MG63 (cell line): ENCODE measurements at regions not wholly inside any gene's neighbourhood (a gene's known extent, or its start where the extent isn't known, plus 50 kb on each side); places are given as distances from the start of the nearest gene placed in this dataset.
A peak's percentile ranks its signal among the peaks of the same experiment; 100 is the strongest.

Experiments used
- DNase-seq: peaks from one replicate; pipeline ENCODE4 v3.0.0-alpha.2; 2020
- H3K27me3 ChIP-seq: fragments of 250-450 bp; sonication (Bioruptor Pico); 2 replicates; pipeline ENCODE4 v1.5.1; 2020; ENCODE audit warnings: mild to moderate bottlenecking, moderate library complexity
- H3K36me3 ChIP-seq: fragments of 250-450 bp; sonication (Bioruptor Pico); 2 replicates; pipeline ENCODE4 v1.5.1; 2020; ENCODE audit warnings: mild to moderate bottlenecking, moderate library complexity
- H3K4me3 ChIP-seq: fragments of 250-450 bp; sonication (Bioruptor Pico); 2 replicates; pipeline ENCODE4 v1.5.1; 2020; ENCODE audit warnings: mild to moderate bottlenecking, moderate library complexity
- H3K9me3 ChIP-seq: fragments of 250-450 bp; sonication (Bioruptor Pico); 2 replicates; pipeline ENCODE4 v1.5.1; 2020; ENCODE audit warnings: mild to moderate bottlenecking, moderate library complexity

GRCh38 chr17:73949903-73950592 lies 253.4 kb upstream of the RPL38 start:
- H3K4me3 ChIP-seq, result no peak overlapping the region
- H3K9me3 ChIP-seq, result no peaks in the 10 kb centered on the region
- DNase-seq, result no peak

GRCh38 chr17:73950593-73950914 lies 252.9 kb upstream of the RPL38 start:
- Histone ChIP-seq H3K36me3 (no peaks in the 10 kb centered on the region), H3K4me3 (no peak overlapping the region), H3K9me3 (no peaks in the 10 kb centered on the region), H3K27me3 (no peaks in the 10 kb centered on the region; the same call in 1 of the 2 replicates)
- DNase-seq, result no peak

More at GRCh38 chr17:73949903-73950592, 253.4 kb upstream of the RPL38 start:
- H3K36me3 ChIP-seq, result no peaks in the 10 kb centered on the region
- H3K27me3 ChIP-seq, result no peaks in the 10 kb centered on the region; the same call in 1 of the 2 replicates

GRCh38 chr17:73952082-73952479 lies 251.4 kb upstream of the RPL38 start:
- Histone ChIP-seq H3K9me3 (no peaks in the 10 kb centered on the region), H3K36me3 (no peaks in the 10 kb centered on the region), H3K4me3 (no peak overlapping the region), H3K27me3 (no peaks in the 10 kb centered on the region; the same call in 1 of the 2 replicates)
- DNase-seq, result no peak

- peak overlapping the region; percentile 11; the same call in 1 of the 2 replicates for H3K4me3 ChIP-seq
- no peaks in the 10 kb centered on the region for H3K36me3 ChIP-seq
- no peaks in the 10 kb centered on the region; the same call in 1 of the 2 replicates for H3K27me3 ChIP-seq
- DNase-seq, result peak; percentile 57
- H3K9me3 ChIP-seq, result no peaks in the 10 kb centered on the region
Observed at GRCh38 chr17:73952480-73953205, 250.8 kb upstream of the RPL38 start.

GRCh38 chr17:73953206-73954033 lies 250.1 kb upstream of the RPL38 start:
- Histone ChIP-seq H3K27me3 (no peaks in the 10 kb centered on the region; the same call in none of the 2 replicates), H3K9me3 (no peaks in the 10 kb centered on the region), H3K4me3 (no peak overlapping the region), H3K36me3 (no peaks in the 10 kb centered on the region)
- no peak for DNase-seq

GRCh38 chr17:73954951-73955350 lies 248.5 kb upstream of the RPL38 start:
- H3K27me3 ChIP-seq, result peaks cover 5% of the 10 kb centered on the region
- no peaks in the 10 kb centered on the region for H3K9me3 ChIP-seq
- H3K36me3 ChIP-seq, result no peaks in the 10 kb centered on the region
- DNase-seq, result no peak
- no peak overlapping the region for H3K4me3 ChIP-seq

- H3K9me3 ChIP-seq, result no peaks in the 10 kb centered on the region
- H3K36me3 ChIP-seq, result no peaks in the 10 kb centered on the region
- DNase-seq, result no peak
- H3K4me3 ChIP-seq, result no peak overlapping the region
- peaks cover 5% of the 10 kb centered on the region for H3K27me3 ChIP-seq
Observed at GRCh38 chr17:73955616-73956015, 247.9 kb upstream of the RPL38 start.

GRCh38 chr17:73956169-73956568 lies 247.3 kb upstream of the RPL38 start:
- DNase-seq, result no peak
- no peak overlapping the region for H3K4me3 ChIP-seq
- H3K9me3 ChIP-seq, result no peaks in the 10 kb centered on the region
- H3K27me3 ChIP-seq, result peaks cover 5% of the 10 kb centered on the region
- H3K36me3 ChIP-seq, result no peaks in the 10 kb centered on the region

- H3K9me3 ChIP-seq, result no peaks in the 10 kb centered on the region
- H3K27me3 ChIP-seq, result peaks cover 6% of the 10 kb centered on the region
- H3K36me3 ChIP-seq, result no peaks in the 10 kb centered on the region
- peak; percentile 46 for DNase-seq
- no peak overlapping the region for H3K4me3 ChIP-seq
Observed at GRCh38 chr17:73956595-73957465, 246.6 kb upstream of the RPL38 start.

- H3K27me3 ChIP-seq, result peaks cover 8% of the 10 kb centered on the region
- no peak overlapping the region for H3K4me3 ChIP-seq
- H3K36me3 ChIP-seq, result no peaks in the 10 kb centered on the region
- DNase-seq, result no peak
- no peaks in the 10 kb centered on the region for H3K9me3 ChIP-seq
Observed at GRCh38 chr17:73957564-73957963, 245.9 kb upstream of the RPL38 start.

- H3K4me3 ChIP-seq, result no peak overlapping the region
- H3K9me3 ChIP-seq, result no peaks in the 10 kb centered on the region
- no peak for DNase-seq
- peaks cover 13% of the 10 kb centered on the region for H3K27me3 ChIP-seq
- H3K36me3 ChIP-seq, result no peaks in the 10 kb centered on the region
Observed at GRCh38 chr17:73958453-73958852, 245.0 kb upstream of the RPL38 start.

- no peaks in the 10 kb centered on the region for H3K9me3 ChIP-seq
- H3K27me3 ChIP-seq, result peaks cover 16% of the 10 kb centered on the region
- DNase-seq, result no peak
- no peaks in the 10 kb centered on the region for H3K36me3 ChIP-seq
- no peak overlapping the region for H3K4me3 ChIP-seq
Observed at GRCh38 chr17:73960469-73960868, 243.0 kb upstream of the RPL38 start.

GRCh38 chr17:73962308-73962707 lies 241.2 kb upstream of the RPL38 start:
- no peaks in the 10 kb centered on the region for H3K9me3 ChIP-seq
- no peak for DNase-seq

GRCh38 chr17:73968680-73969079 lies 234.8 kb upstream of the RPL38 start:
- no peak for DNase-seq
- H3K36me3 ChIP-seq, result no peaks in the 10 kb centered on the region
- peaks cover 45% of the 10 kb centered on the region for H3K27me3 ChIP-seq
- no peak overlapping the region for H3K4me3 ChIP-seq
- H3K9me3 ChIP-seq, result no peaks in the 10 kb centered on the region

More at GRCh38 chr17:73962308-73962707, 241.2 kb upstream of the RPL38 start:
- Histone ChIP-seq H3K27me3 (peaks cover 25% of the 10 kb centered on the region), H3K36me3 (no peaks in the 10 kb centered on the region), H3K4me3 (no peak overlapping the region)

GRCh38 chr17:73969956-73970355 lies 233.5 kb upstream of the RPL38 start:
- Histone ChIP-seq H3K9me3 (no peaks in the 10 kb centered on the region), H3K36me3 (no peaks in the 10 kb centered on the region), H3K4me3 (no peak overlapping the region), H3K27me3 (peaks cover 42% of the 10 kb centered on the region)
- DNase-seq, result no peak

- Histone ChIP-seq H3K4me3 (no peak overlapping the region), H3K36me3 (no peaks in the 10 kb centered on the region), H3K27me3 (peaks cover 42% of the 10 kb centered on the region), H3K9me3 (no peaks in the 10 kb centered on the region)
- no peak for DNase-seq
Observed at GRCh38 chr17:73971127-73971526, 232.4 kb upstream of the RPL38 start.
